Fibroblast of lung (primary cell): ENCODE measurements at regions not wholly inside any gene's neighbourhood (a gene's known extent, or its start where the extent isn't known, plus 50 kb on each side); places are given as distances from the start of the nearest gene placed in this dataset.

Experiments used
- CTCF ChIP-seq, 2 donors: IDR thresholded peaks in 1 of 2; conservative IDR thresholded peaks in 1 of 2; 1 replicate in 1 of 2; 2 replicates in 1 of 2; pipeline ENCODE4 v1.5.1; 2011 to 2012; ENCODE audit warnings: low read length in 2 of 2, control low read depth in 1 of 2, inconsistent platforms in 1 of 2, low read depth in 1 of 2, mild to moderate bottlenecking in 1 of 2
- EZH2 ChIP-seq: IDR thresholded peaks from 2 replicates; pipeline ENCODE4 v1.5.1; 2012; ENCODE audit warnings: low read length, control low read depth, mild to moderate bottlenecking; ENCODE audit errors: missing control alignments

GRCh38 chr16:7976125-7976524, 614.2 kb downstream of the TMEM114 start:
- TF ChIP-seq CTCF (conservative IDR thresholded peaks at IDR 0.05 in 1 of 2, IDR thresholded peaks at IDR 0.05 in 1 of 2; ENCODE audit: low read depth in 1 of 2, low read length in 2 of 2), result no peak
- no peak for TF ChIP-seq EZH2
